ENCODE measurements at regions not wholly inside any gene's neighbourhood (a gene's known extent, or its start where the extent isn't known, plus 50 kb on each side); places are given as distances from the start of the nearest gene placed in this dataset.
"Not testable (repeated sequence)": the region's sequence is repeated elsewhere in the genome, so short reads cannot be mapped to it uniquely, and the experiment has no call there.

DNA sequence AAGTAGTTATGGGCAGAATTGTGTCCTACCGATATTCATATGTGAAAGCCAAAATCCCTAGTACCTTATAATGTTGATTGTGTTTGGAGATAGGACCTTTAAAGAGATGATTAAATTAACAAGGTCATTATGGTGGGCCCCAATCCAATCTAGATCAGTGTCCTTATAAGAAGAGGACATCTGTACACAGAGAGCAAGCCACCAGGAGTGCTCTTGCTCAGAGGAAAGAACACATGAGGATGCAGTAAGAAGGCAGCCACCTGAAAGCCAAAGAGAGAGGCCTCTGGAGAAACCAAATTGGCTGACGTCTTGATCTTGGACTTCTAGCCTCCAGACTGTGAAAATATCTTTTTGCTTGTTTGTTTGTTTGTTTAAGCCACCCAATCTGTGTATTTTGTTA lies 1290.8 kb upstream of the PABPC4L start:
- no peak for DNase-seq (ENCODE audit: low read depth)
- in situ Hi-C loops (cut with HindIII; ENCODE audit: low sequenced_read_pairs) = no loop called here

DNA sequence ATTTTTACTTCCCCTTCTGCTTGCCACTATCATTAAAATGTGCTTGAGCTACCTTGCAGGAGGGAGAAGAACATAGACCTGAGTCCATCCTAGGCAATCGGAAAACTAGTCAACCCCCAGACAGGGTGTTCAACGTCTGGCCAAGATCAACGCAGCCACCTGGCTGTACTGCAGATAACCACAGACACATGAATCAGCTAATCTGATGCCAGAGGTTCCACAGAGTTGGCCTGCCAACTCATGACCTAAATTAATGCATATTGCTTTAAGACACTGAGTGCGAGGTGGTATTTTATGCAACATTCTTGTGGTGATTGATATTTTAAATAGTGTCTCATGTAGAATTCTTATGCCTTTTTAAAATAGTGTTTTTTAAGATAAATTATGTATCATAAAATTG lies 1283.8 kb upstream of the PABPC4L start:
- in situ Hi-C loops (cut with HindIII; ENCODE audit: low sequenced_read_pairs) = no loop called here
- DNase-seq (ENCODE audit: low read depth) = no peak
- TF ChIP-seq, protein P1, sequence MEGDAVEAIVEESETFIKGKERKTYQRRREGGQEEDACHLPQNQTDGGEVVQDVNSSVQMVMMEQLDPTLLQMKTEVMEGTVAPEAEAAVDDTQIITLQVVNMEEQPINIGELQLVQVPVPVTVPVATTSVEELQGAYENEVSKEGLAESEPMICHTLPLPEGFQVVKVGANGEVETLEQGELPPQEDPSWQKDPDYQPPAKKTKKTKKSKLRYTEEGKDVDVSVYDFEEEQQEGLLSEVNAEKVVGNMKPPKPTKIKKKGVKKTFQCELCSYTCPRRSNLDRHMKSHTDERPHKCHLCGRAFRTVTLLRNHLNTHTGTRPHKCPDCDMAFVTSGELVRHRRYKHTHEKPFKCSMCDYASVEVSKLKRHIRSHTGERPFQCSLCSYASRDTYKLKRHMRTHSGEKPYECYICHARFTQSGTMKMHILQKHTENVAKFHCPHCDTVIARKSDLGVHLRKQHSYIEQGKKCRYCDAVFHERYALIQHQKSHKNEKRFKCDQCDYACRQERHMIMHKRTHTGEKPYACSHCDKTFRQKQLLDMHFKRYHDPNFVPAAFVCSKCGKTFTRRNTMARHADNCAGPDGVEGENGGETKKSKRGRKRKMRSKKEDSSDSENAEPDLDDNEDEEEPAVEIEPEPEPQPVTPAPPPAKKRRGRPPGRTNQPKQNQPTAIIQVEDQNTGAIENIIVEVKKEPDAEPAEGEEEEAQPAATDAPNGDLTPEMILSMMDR (IDR thresholded peaks at IDR 0.05; ENCODE audit: low read depth, low read length, missing control alignments) = no peak

More for the DNA sequence above, 1290.8 kb upstream of the PABPC4L start:
- no peak overlapping the region for H3K4me3 ChIP-seq (ENCODE audit: low read depth, low read length)
- TF ChIP-seq, protein P1 (IDR thresholded peaks at IDR 0.05; ENCODE audit: low read depth, low read length, missing control alignments) = no peak

GRCh38 chr4:135476272-135476671 lies 1274.7 kb upstream of the PABPC4L start:
- in situ Hi-C loops (cut with HindIII; ENCODE audit: low sequenced_read_pairs) = no loop called here
- TF ChIP-seq, protein P1 (IDR thresholded peaks at IDR 0.05; ENCODE audit: low read depth, low read length, missing control alignments) = no peak
- H3K4me3 ChIP-seq (ENCODE audit: low read depth, low read length) = no peak overlapping the region
- no peak for DNase-seq (ENCODE audit: low read depth)

More for the DNA sequence above, 1283.8 kb upstream of the PABPC4L start:
- no peak overlapping the region for H3K4me3 ChIP-seq (ENCODE audit: low read depth, low read length)

DNA sequence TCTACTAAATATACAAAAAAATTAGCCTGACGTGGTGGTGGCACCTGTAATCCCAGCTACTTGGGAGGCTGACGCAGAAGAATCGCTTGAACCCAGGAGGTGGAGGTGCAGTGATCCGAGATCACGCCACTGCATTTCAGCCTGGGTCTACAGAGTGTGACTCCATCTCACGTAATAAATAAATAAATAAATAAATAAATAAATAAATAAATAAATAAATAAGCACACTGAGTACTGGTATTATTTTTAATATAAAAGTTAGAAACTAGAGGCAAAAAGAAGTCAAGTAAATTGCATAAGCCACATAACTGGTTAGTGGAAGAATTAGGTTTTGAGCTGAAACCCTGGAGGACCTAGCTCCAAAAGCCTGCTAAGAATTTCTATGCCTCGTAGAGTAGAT lies 1262.7 kb upstream of the PABPC4L start:
- TF ChIP-seq, protein P1 (IDR thresholded peaks at IDR 0.05; ENCODE audit: low read depth, low read length, missing control alignments) = no peak
- DNase-seq (ENCODE audit: low read depth) = no peak
- in situ Hi-C loops (cut with HindIII; ENCODE audit: low sequenced_read_pairs) = no loop called here

GRCh38 chr4:135447598-135447997 lies 1246.0 kb upstream of the PABPC4L start:
- H3K4me3 ChIP-seq (ENCODE audit: low read depth, low read length); DNase-seq (ENCODE audit: low read depth); in situ Hi-C loops (cut with HindIII; ENCODE audit: low sequenced_read_pairs): not testable (repeated sequence)

More for the DNA sequence above, 1262.7 kb upstream of the PABPC4L start:
- no peak overlapping the region for H3K4me3 ChIP-seq (ENCODE audit: low read depth, low read length)

DNA sequence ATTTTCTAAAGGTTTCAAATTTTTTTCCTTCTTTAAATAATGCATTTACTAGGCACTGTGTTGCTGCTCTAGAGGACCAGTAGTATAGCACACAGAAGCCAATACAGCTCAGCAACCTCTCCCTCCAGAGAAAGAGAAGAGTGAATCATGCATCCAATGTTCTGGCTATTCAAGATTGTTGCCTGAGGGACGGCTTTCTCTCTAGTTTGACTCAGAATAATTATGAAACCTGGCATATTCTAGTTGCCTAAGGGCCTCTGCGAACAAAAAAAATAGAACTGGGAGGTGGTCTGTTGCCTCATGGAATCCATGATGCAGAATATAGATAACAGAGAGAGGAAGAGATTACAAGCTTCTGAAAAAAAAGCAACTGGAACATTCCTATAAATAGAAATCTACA lies 1233.3 kb upstream of the PABPC4L start:
- no peak for DNase-seq (ENCODE audit: low read depth)
- in situ Hi-C loops (cut with HindIII; ENCODE audit: low sequenced_read_pairs) = no loop called here
- no peak overlapping the region for H3K4me3 ChIP-seq (ENCODE audit: low read depth, low read length)
- TF ChIP-seq, protein P1 (IDR thresholded peaks at IDR 0.05; ENCODE audit: low read depth, low read length, missing control alignments) = no peak

DNA sequence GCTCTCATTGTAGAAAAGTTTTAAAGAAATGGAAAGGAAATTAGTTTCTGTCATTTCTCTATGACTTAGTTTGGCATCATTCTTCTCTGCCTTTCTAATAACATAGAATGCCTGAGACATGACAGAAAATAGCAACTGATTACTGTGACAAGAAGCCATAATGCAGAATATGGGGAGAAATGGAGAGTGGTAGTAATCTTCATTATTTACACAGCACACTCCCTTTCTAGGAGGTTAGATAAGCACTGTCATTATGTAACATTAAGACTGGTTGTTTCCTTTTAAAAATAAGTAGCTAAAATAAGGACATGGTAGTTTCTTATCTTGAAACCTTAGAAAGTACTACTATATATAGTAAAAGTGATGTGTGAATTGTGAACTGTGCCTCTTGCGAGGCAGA lies 1227.9 kb upstream of the PABPC4L start:
- TF ChIP-seq, protein P1 (IDR thresholded peaks at IDR 0.05; ENCODE audit: low read depth, low read length, missing control alignments) = no peak
- no peak overlapping the region for H3K4me3 ChIP-seq (ENCODE audit: low read depth, low read length)
- DNase-seq (ENCODE audit: low read depth) = no peak
- in situ Hi-C loops (cut with HindIII; ENCODE audit: low sequenced_read_pairs) = no loop called here
